GM12892 (cell line): ENCODE measurements at regions not wholly inside any gene's neighbourhood (a gene's known extent, or its start where the extent isn't known, plus 50 kb on each side); places are given as distances from the start of the nearest gene placed in this dataset.

Source experiments
- DNase-seq: peaks from one replicate; pipeline ENCODE4 v3.0.0; 2011; ENCODE audit not compliant: insufficient read length
- FAIRE-seq: peaks from 2 replicates; lab custom pipeline; 2011; peaks lifted over from hg19 to GRCh38; lab: Jason Lieb, UNC
- POLR2A ChIP-seq: IDR thresholded peaks from 2 replicates; pipeline ENCODE4 v1.6.1; 2011; ENCODE audit warnings: low read depth, low read length, control low read depth
- POLR2AphosphoS5 ChIP-seq: IDR thresholded peaks from 2 replicates; pipeline ENCODE4 v1.6.1; 2011; ENCODE audit warnings: low read depth, low read length, control low read depth
- TAF1 ChIP-seq: IDR thresholded peaks from 2 replicates; pipeline ENCODE4 v1.6.1; 2011; ENCODE audit warnings: low read depth, mild to moderate bottlenecking, control low read depth, low read length, borderline replicate concordance

GRCh38 chr20:22489626-22490286, 94.6 kb downstream of the FOXA2 start:
- TF ChIP-seq TAF1 (no peak), POLR2AphosphoS5 (no peak), POLR2A (no peak)
- DNase-seq (no peak), FAIRE-seq (no peak)

GRCh38 chr20:22480336-22480735, 104.0 kb downstream of the FOXA2 start:
- TF ChIP-seq POLR2AphosphoS5 (no peak), POLR2A (no peak), TAF1 (no peak)
- FAIRE-seq (no peak), DNase-seq (no peak)

GRCh38 chr20:22475662-22476061, 108.7 kb downstream of the FOXA2 start:
- peak; percentile 70 for FAIRE-seq
- no peak for TF ChIP-seq TAF1

GRCh38 chr20:22474224-22474623, 110.1 kb downstream of the FOXA2 start:
- DNase-seq (no peak), FAIRE-seq (no peak)
- TF ChIP-seq POLR2A, result no peak
- TF ChIP-seq TAF1, result no peak
- no peak for TF ChIP-seq POLR2AphosphoS5

More at GRCh38 chr20:22475662-22476061, 108.7 kb downstream of the FOXA2 start:
- no peak for DNase-seq

DNA sequence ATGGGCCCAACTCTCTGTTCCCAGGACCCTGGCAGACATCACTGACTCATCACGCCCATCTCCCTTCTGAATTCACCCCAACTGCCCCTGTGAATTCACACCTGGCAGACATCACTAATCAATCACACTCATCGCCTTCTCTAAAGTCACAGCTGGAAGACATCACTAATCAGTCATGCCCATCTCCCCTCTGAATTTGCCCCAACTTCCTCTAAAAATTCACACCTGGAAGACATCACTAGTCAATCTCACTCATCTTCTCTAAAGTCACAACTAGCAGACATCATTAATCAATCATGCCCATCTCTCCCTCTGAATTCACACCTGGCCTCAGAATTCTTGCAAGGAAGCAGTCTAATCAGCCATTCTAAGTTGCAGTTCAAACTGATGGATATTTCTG, 111.1 kb downstream of the FOXA2 start:
- FAIRE-seq (no peak), DNase-seq (no peak)
- no peak for TF ChIP-seq TAF1
- TF ChIP-seq POLR2AphosphoS5, result no peak
- no peak for TF ChIP-seq POLR2A

DNA sequence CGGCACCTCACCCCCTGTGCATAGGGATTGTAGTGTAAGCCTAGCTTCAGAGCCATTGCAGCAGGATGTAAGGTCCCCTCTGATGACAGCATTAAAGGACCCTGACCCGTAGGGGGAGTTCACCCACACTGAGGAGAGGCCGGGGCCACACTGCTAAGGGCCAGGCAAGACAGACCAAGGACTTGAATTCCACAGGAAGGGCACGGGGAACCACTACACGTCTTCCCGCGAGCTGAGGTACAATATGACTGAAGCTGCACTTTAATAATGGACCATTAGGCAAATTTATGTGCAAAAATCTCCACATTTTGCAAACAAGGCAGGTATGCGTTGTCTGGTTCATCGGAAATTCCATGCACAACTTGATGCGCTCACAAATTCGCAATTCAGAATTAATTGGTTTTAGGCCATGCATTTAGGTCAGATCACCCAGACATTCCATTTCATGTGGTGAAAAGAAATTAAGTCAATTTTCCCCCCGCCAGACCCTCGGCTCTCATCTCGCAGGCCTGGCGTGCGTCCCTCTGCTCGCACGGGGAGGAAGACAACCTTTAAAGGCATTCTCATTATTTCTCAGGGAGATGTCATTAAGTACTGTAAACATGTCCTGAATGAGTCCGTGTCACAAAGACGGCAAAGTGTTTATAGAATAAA, 111.8 kb downstream of the FOXA2 start:
- TF ChIP-seq TAF1, result no peak
- TF ChIP-seq POLR2A, result no peak
- no peak for TF ChIP-seq POLR2AphosphoS5
- FAIRE-seq, result no peak
- DNase-seq, result no peak

DNA sequence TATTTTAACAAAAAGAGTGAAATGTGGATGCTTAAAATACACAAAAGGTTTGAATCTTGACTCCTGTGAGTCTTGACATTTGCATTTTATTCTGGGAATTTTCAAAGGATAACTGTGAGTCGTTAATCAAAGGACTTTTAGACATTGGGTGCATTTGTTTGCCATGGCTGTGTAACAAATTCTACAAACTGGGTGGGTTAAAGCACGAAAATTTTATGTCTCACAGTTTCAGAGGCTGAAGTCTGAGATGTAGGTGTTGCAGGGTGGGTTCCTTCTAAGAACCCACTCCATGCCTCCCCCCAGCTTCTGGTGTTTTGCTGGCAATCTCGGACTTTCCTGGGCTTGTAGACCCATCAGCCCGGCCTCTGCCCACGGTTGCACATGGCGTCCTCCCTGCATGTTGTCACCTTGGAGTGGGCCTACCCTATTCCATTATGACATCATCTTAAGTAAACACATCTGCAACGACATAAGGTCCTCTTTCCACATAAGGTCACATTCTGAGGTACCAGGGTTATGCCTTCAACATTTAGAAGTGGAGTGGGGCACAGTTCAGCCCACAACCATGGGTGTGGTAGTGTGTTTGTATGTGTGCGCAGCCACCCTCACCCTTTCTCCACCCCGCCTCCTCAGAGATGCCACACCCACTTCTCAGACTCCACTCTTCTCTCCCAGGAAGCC, 113.1 kb downstream of the FOXA2 start:
- TF ChIP-seq TAF1 (no peak), POLR2A (no peak), POLR2AphosphoS5 (no peak)
- DNase-seq, result no peak
- no peak for FAIRE-seq

DNA sequence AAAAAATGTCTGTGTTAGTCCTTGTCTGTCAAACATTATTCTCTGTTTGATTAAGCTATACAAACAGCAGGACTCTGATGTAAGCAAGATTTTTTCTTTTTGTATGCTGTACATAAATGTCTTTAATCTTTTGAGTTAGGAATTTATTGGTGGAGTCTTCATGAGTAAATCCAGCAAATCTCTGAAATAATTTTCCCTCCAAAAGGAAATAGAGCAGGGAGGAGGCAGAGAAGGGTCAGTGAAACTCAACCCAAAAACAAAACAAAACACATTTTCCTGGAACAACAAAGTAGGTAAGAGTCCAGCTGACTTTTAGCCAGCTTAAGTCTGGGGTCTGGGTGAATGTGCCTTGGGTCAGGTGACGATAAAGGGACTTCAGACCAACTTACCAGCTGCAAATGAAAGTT, 113.7 kb downstream of the FOXA2 start:
- FAIRE-seq, result no peak
- no peak for DNase-seq
- TF ChIP-seq TAF1, result no peak
- no peak for TF ChIP-seq POLR2AphosphoS5
- no peak for TF ChIP-seq POLR2A

- no peak for TF ChIP-seq POLR2A
- no peak for TF ChIP-seq POLR2AphosphoS5
- no peak for FAIRE-seq
These were observed 117.8 kb downstream of the FOXA2 start for GRCh38 chr20:22466447-22467171.

DNA sequence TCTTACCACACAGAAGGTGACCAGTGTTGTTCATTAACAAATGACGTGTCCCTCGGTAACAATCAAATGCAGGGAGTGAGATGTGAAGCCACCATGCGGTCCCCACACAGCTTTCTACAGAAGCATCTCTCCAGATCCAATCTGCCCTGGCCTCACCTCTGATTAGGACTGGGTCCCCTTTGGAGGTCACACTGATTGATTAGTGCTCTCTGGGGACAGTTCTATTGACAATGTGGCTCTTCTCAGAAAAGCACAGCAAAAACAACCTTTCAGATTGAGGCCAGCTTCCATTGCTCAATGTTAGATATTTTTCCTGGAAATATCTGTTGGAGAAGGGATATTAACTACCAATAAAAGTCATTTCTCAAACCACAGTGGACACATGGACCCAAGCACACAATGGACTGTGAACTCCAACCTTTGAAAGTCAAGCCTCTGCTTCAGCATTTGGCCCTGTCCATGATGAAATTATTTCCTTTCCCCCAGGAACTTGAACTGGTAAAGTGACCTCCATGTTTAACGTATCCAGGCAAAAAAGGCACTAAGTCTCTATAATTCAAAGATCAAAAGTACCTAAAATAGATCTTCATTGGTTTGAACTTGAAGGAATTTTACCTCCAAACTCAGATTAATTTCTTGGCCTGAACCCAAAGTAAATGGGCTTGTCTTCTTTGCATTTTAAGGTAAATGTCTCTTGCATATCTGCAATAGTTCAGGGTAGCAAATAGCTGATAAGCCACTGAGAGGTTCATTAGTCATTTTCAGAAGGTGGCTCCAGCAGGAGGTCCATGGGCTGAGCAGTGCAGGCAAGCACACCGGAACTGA, 118.5 kb downstream of the FOXA2 start:
- no peak for FAIRE-seq
- no peak for TF ChIP-seq TAF1
- TF ChIP-seq POLR2AphosphoS5, result no peak
- TF ChIP-seq POLR2A, result no peak
- no peak for DNase-seq

More at GRCh38 chr20:22466447-22467171, 117.8 kb downstream of the FOXA2 start:
- no peak for DNase-seq

- TF ChIP-seq POLR2A, result no peak
- DNase-seq, result no peak
These were observed 119.9 kb downstream of the FOXA2 start for GRCh38 chr20:22464312-22465003.

More at GRCh38 chr20:22464312-22465003, 119.9 kb downstream of the FOXA2 start:
- FAIRE-seq, result no peak
